SU-DHL-6 (cell line): ENCODE measurements at regions not wholly inside any gene's neighbourhood (a gene's known extent, or its start where the extent isn't known, plus 50 kb on each side); places are given as distances from the start of the nearest gene placed in this dataset.

Experiments used
- H2AFZ ChIP-seq: fragments of 200-600 bp; sonication (generic); 2 replicates; pipeline ENCODE4 v1.6.1; 2014; ENCODE audit warnings: low read depth, mild to moderate bottlenecking, moderate library complexity, mixed read lengths, antibody characterized with exemption, low read length; ENCODE audit not compliant: severe bottlenecking
- H3F3A ChIP-seq: fragments of 200-600 bp; shearing (Covaris generic); 2 replicates; pipeline ENCODE4 v1.6.0; 2016; ENCODE audit warnings: antibody characterized with exemption, mild to moderate bottlenecking; ENCODE audit not compliant: insufficient read depth
- H3K27ac ChIP-seq: fragments of 200-600 bp; sonication (generic); 2 replicates; pipeline ENCODE4 v1.5.1; 2016; ENCODE audit warnings: low read depth, mild to moderate bottlenecking, low read length, moderate library complexity, mixed read lengths
- H3K27me3 ChIP-seq: fragments of 200-600 bp; sonication (generic), shearing (Covaris generic); 2 replicates; pipeline ENCODE4 v1.6.0; 2014; ENCODE audit warnings: mild to moderate bottlenecking, low read length
- H3K36me3 ChIP-seq: fragments of 200-600 bp; sonication (generic); 2 replicates; pipeline ENCODE4 v1.6.1; 2014; ENCODE audit warnings: mild to moderate bottlenecking, low read length, mixed read lengths
- H3K4me2 ChIP-seq: fragments of 300-600, 200-600 bp; shearing (Covaris generic), sonication (generic); 2 replicates; pipeline ENCODE4 v1.6.0; 2014; ENCODE audit warnings: low read length, low read depth, mild to moderate bottlenecking; ENCODE audit not compliant: poor library complexity, severe bottlenecking
- H3K4me3 ChIP-seq: fragments of 200-600 bp; sonication (generic); 2 replicates; pipeline ENCODE4 v1.5.1; 2014; ENCODE audit warnings: antibody characterized with exemption, low read length, mild to moderate bottlenecking, mixed read lengths; ENCODE audit not compliant: insufficient read depth, poor library complexity, severe bottlenecking
- H3K79me2 ChIP-seq: fragments of 200-600 bp; sonication (generic); 2 replicates; pipeline ENCODE4 v1.6.1; 2014; ENCODE audit warnings: mild to moderate bottlenecking, low read length, moderate library complexity; ENCODE audit not compliant: insufficient read depth
- H3K9ac ChIP-seq: fragments of 200-600 bp; sonication (generic); 2 replicates; pipeline ENCODE4 v1.7.0; 2014; ENCODE audit warnings: mild to moderate bottlenecking, low read length
- H3K9me2 ChIP-seq: fragments of 200-600 bp; sonication (generic); replicated peaks from 2 replicates; pipeline ENCODE4 v1.6.1; 2014; ENCODE audit warnings: low read length; ENCODE audit not compliant: insufficient read depth
- H3K9me3 ChIP-seq: fragments of 200-600 bp; sonication (generic); 2 replicates; pipeline ENCODE4 v1.6.1; 2014; ENCODE audit warnings: low read length, mixed read lengths; ENCODE audit not compliant: insufficient read depth
- H4K20me1 ChIP-seq: fragments of 200-600 bp; sonication (generic); 2 replicates; pipeline ENCODE4 v1.6.1; 2014; ENCODE audit warnings: low read depth, mild to moderate bottlenecking, antibody characterized with exemption, low read length, moderate library complexity, mixed read lengths
- CTCF ChIP-seq: fragments of 200-600 bp; sonication (generic); IDR thresholded peaks from one replicate; pipeline ENCODE4 v1.5.1; 2017; ENCODE audit warnings: antibody characterized with exemption, mild to moderate bottlenecking, low read length, moderate library complexity; ENCODE audit not compliant: insufficient read depth, poor library complexity, severe bottlenecking
- EZH2phosphoT487 ChIP-seq: fragments of 200-600 bp; sonication (generic), shearing (Covaris generic); conservative IDR thresholded peaks from 2 replicates; pipeline ENCODE4 v1.6.1; 2018; ENCODE audit warnings: mild to moderate bottlenecking, antibody characterized with exemption, low read length, moderate library complexity, mixed read lengths

DNA sequence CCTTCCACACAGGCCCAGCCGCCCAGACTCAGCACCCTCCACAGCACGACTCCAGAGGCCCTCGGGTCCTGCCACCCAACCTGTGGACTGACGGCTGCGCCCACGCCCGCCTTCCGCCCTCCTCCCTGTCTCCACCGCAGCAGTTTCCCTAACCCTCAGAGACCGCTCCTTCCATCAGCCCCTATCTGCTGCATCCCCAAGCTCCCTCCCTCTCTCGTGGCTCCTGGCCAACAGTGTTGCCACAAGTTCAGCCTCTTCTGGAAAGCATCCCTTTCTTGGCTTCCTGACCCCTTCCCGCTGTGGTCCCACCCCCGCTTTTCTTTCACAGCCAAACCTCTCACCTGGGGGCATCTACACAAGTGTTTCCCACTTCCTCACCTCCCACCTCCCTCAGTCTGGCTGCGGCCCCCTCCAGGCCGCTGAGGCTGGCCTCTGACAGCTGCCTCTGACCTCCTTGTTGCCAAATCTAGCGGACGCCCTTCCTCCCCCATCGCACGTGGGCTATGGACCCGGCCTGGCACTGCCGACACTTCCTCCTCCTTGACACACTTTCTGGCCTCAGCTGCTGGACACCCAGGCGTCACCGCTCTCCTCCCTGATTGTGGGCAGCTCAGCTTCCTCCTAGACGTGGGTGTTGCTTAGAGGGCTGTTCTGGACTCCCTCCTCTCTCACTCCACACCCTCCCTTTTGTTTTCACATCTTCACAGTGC is 168.8 kb upstream of the TLE3 start:
- Histone ChIP-seq H3K9ac (no peak overlapping the region), H3K4me2 (no peak overlapping the region), H3K27ac (no peak overlapping the region), H3F3A (no peaks in the 10 kb centered on the region), H4K20me1 (no peaks in the 10 kb centered on the region), H2AFZ (no peak overlapping the region), H3K27me3 (no peaks in the 10 kb centered on the region), H3K79me2 (no peaks in the 10 kb centered on the region), H3K4me3 (no peak overlapping the region), H3K36me3 (no peaks in the 10 kb centered on the region), H3K9me3 (no peaks in the 10 kb centered on the region), H3K9me2 (no peaks in the 10 kb centered on the region)
- TF ChIP-seq EZH2phosphoT487: no peak
- no peak for TF ChIP-seq CTCF

- no peak overlapping the region for H3K4me2 ChIP-seq
- no peaks in the 10 kb centered on the region for H3K36me3 ChIP-seq
- H3K27ac ChIP-seq: no peak overlapping the region
- no peak overlapping the region for H3K9ac ChIP-seq
- TF ChIP-seq EZH2phosphoT487 (no peak), CTCF (no peak)
- H4K20me1 ChIP-seq: no peaks in the 10 kb centered on the region
- H3F3A ChIP-seq: no peaks in the 10 kb centered on the region
- no peaks in the 10 kb centered on the region for H3K9me2 ChIP-seq
- H3K4me3 ChIP-seq: no peak overlapping the region
- H3K9me3 ChIP-seq: no peaks in the 10 kb centered on the region
- no peaks in the 10 kb centered on the region for H3K79me2 ChIP-seq
- H2AFZ ChIP-seq: no peak overlapping the region
- no peaks in the 10 kb centered on the region for H3K27me3 ChIP-seq
Measured at GRCh38 chr15:70265986-70266385, 168.3 kb upstream of the TLE3 start.

GRCh38 chr15:70265466-70265978 is 167.8 kb upstream of the TLE3 start:
- Histone ChIP-seq H3K4me3 (no peak overlapping the region), H3K79me2 (no peaks in the 10 kb centered on the region), H3K9me3 (no peaks in the 10 kb centered on the region), H4K20me1 (no peaks in the 10 kb centered on the region), H3K27ac (no peak overlapping the region), H3K9ac (no peak overlapping the region), H3K9me2 (no peaks in the 10 kb centered on the region), H3K27me3 (no peaks in the 10 kb centered on the region), H2AFZ (no peak overlapping the region), H3F3A (no peaks in the 10 kb centered on the region), H3K4me2 (no peak overlapping the region), H3K36me3 (no peaks in the 10 kb centered on the region)
- TF ChIP-seq CTCF (no peak), EZH2phosphoT487 (no peak)
